HG03025 (cell line): ENCODE measurements at regions not wholly inside any gene's neighbourhood (a gene's known extent, or its start where the extent isn't known, plus 50 kb on each side); places are given as distances from the start of the nearest gene placed in this dataset.
"Not testable (repeated sequence)": the region's sequence is repeated elsewhere in the genome, so short reads cannot be mapped to it uniquely, and the experiment has no call there.

Experiments used
- ATAC-seq: cut with Tn5 transposase; IDR thresholded peaks from one replicate; pipeline ENCODE4 v1.9.1; 2021; ENCODE audit warnings: mild to moderate bottlenecking, moderate library complexity; ENCODE audit not compliant: unreplicated experiment, low FRiP score

DNA sequence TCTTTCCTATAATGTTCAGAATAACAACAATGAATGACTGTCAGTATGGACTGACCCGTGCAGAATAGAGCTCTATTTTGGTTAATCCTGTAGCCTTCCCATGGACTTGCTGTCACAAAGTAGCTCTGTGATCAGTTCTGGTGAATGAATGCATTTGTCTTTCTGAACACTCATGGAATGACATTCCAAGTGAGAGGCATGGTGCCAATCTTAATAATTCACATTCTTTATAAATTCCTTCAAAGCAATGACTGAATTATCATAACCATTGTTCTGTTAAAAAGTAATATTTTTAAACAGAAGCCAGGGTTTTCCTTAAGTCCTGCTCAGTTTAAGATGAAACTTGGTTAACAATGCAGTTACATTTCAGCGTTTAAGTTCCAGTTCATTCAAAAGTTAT is 360.5 kb downstream of the ICE1 start:
- ATAC-seq, result no peak

DNA sequence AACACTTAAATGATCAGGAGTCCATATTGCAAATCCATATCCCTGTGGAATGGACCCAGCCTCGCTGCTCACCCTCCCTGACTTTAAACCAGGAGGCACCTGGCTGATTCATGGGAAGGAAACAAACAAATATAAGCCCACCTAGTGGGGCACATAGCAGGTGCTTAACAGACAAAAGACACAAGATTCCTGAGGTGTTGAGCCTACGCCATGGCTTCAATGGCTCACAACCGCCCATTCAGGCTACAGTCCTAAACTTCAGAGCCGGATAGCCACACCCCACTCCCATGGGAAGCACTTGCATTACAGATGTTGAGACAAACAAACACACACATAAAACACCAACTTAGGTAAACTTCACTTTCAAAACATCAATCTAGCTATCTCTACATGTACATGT is 359.9 kb downstream of the ICE1 start:
- ATAC-seq, result no peak

DNA sequence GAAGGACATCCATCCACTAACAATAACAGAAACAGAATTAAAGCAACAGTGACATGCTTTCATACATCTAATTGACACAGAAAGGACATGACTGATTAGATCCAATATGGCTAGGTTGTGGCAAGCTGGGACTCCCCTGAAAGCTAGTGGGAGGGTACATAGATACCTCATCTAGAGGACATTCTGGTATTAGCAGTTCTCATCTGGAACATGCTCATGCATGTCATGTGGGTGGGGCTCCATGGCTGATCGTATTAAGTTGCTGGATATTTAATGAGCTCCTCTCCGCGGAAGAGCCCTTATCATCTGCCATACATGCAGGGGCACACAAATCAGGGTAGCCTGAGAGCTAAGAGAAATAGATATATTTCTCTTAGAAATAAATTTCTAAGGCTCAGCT is 358.9 kb downstream of the ICE1 start:
- ATAC-seq, result no peak

DNA sequence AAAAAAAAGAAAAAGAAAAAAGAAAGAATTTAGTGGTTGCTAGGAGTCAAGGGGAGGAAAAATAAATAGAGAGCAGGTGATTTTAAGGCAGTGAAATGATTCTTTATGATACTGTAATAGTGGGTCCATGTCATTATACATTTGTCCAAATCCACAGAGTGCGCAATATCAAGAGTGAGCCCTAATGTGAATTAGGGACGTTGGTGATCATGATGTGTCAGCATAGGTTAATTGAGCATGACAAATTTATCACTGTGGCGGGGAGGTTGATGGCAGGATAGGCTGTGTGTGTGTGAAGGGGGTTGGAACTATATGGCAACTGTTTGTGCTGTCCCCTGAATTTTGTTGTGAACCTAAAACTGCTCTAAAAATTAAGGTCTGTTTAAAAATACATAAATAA is 357.8 kb downstream of the ICE1 start:
- ATAC-seq, result no peak

DNA sequence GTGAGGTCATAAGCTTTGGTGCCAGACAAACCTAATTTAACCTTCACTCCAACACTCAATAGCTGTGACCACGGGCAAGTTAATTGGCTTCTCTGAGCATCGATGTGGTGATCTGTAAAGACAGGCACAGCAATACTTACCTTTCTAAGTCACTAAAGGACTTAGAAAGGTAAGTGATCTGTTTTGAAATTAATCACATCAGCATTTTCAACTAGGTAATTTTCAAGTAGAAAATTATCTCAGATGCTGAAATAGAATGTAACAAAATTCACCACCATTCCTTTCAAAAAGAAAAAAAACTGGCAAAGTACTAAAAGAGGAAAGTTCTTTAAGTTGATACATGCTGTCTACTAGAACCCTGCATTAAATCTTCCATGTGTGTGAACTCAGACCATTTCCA is 354.5 kb downstream of the ICE1 start:
- ATAC-seq, result no peak

DNA sequence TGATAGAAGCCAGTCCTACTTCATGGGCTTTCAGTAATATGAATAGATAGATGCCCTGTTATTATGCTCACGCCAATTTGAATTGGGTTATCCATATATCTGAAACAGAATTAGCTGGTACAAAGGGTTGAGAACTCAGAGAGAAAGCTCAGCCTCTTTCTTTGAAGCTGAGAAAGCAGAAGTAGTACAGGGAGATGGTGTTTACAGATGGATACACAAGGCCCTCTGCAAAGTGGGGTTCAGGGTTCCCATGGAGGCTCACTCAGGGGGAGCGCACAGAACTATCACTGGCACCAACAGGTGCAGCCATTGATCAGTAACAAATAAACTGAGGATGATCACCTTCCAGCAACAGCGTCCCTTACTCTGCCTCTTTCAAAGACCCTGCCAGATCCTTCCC is 349.7 kb downstream of the ICE1 start:
- ATAC-seq, result no peak

DNA sequence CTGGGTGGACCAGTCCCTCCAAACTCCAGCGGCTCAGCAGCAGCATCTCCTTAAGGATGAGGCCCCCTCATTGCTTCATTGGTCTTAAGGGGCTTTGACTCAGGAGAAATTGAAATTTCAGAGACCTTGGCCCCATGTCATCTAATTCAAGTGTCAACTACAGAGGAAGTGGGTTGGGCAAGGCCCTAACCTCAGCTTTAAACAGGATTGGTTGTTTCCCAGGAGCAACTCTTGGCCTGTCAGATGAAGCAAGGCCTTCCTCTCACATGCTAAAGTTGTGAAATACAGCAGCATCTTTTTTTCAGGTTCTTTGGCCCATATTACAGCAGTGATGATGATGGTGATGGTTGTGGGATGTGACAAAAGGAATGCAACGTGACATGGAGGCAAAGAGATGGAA is 348.3 kb downstream of the ICE1 start:
- ATAC-seq, result no peak

DNA sequence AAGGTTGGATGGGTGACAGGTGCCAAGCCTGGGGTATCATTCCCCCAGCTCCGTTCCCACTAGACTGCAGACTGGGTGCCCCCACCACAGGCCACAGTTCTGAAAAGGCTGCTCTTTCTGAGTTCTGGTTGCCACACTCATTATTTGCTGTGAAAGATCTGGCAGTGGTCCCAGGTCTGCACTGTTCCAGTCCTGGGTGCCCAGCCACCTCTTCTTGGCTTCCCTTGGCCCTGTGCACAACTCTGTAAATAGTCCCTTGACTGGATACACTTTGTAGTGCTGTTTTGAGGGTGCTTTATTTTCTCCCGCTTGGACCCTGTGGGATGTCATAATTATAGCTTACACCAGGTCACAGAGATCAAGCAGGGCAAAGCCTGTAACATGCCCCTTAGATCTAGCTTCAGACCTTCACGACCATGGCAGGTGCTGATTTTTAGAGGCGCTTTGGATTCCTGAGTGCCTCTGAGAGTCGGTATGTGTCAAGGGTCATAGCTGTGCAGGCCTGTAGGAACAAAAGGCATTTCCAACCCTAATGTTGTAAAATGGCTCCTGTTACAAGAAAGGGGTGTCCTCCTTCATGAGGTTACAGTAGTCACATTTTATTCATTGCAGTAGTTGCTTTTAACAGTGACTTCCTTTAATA is 344.9 kb downstream of the ICE1 start:
- no peak for ATAC-seq

DNA sequence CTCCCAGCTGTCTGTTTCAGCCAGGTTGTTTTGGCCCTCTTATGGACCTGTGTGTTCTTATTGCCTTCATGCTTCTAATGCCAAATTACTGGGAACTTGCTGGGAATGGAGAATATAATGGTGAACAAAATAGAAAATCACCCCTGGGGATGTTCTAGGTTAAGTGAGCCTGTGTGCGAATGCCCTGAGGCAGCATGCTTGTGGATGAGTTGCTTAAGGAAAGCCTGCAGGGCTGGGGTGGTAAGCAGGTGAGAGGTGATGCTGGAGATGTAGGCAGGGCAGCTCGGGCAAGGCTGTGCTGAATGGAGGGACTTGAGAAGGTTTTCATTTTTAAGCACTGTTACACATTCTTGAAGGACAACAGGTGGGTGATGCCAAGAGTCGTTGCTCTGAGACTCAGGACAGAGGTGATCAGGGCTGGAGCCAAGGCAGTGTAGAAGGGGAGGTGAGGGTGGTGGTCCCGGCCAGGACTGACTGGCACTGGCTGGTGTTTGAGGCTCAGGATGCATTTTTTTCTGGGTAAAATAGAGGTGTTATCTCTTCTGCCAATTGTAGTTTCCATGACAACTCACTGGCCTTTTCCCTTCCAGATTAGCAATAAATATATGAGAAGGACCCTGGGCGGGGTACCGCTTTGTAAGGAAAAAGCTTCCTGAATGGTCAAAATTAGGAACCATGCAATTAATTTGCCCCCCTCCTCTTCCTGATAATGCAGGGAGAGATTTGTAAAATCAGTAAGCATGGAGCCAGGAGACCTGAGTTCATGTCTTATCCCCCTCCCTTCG is 342.8 kb downstream of the ICE1 start:
- no peak for ATAC-seq

DNA sequence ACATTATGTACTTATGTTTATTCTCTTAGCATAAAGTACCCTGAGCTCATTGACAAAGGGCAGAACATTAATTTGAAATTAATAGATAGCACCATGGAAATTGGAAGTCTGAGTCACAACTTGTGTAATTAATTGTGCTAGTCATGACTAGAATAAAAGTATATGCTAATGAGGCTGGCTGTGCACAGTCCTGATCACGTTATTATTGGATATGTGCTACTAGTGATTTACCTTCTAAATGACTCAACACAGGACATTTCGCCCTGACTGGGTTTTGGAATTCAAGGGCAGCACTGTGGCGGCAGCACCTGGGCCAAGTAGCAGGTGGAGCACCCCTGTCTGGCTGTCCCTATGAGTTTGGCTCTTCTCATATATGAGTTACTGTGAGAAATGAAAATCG is 341.8 kb downstream of the ICE1 start:
- no peak for ATAC-seq

DNA sequence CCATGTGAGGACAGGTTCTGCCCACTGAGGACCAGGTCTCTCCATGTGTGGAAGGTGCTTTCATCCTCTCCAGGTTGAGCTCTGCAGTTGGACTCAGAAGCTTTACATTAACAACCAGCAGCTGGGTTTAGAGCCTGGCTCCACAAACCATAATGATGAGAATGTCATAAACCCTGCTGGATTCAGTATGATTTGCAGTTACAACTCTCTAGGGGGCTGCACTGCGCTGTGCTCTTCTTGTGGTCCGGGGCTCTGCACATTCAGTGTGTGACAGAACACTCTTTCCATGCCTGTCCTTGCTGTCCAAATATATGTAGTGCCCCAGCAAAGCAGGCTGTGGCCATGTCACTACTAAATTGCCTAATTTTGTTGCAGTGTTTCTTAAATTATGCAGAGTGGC is 334.3 kb downstream of the ICE1 start:
- ATAC-seq, result no peak

DNA sequence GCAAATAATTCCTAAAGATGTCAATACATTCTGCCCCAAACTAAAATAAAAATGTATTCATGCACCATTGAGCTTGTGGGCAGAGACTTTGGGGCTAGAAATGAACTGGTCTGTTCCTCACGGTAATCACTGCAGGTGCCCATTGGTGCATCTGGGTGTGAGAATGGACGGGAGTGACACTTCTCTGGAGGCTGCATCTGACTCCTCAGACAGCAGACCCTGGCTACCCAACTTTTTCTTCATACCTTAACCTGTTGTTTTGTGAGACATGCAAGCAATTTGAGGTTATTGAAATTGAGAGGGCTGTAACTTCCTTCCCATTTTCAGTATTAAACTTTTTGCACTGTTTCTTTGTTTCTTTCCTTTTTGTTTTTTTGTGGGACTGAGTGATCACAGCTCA is 333.4 kb downstream of the ICE1 start:
- peak; percentile 45 for ATAC-seq

DNA sequence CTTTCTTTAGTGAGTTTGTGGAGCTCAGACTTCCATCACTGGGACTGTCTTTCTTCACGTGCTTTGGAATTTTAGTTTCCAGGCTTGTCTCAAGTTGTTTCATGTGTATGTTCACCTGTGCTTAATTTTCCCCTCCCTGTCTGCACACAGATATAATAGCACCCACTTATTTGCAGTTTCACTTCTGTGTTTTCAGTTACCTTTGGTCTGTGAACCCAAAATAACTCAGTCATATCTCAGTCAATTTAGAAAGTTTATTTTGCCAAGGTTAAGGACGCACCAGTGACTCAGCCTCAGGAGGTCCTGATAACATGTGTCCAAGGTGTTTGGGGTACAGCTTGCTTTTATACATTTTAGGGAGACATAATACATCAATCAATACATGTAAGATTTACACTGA is 330.4 kb downstream of the ICE1 start:
- peak; percentile 55 for ATAC-seq

DNA sequence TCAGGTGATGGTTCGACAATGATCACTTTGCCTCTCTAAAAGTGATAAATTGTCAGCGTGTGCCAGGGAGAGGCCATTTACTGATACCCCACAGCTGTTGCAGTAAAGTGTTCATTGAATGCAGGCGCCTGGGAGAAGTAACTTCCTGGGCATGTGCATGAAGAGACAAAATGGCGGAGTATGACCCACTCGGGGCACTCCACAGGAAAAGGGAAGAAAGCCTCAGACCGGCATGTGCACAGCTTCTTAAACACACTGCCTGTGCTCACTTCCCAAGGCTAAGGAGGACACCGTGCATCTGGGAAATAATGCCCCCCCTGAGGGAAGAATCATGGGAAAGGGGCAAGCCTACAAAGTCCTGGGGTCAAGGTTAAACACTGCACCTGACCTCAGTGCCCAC is 329.5 kb downstream of the ICE1 start:
- ATAC-seq, result peak; percentile 24

DNA sequence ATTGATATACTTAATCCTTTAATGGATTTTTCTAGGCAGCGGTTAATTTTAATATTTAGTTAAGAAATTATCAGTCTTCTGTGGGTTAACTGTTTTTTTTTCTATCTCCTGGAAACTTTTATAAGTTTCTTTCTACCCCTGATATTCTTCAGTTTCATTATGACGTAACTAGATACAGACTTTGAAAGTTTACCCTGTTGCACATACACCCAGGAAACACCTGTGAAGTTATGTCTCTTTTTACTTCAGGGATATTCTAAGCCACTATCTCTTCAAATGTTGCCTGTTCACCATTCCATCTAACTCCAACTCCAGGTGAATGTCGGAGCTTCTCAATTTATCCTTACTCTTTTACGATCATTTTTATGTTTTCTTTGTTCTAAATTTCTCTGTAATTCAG is 329.0 kb downstream of the ICE1 start:
- peak; percentile 53 for ATAC-seq

DNA sequence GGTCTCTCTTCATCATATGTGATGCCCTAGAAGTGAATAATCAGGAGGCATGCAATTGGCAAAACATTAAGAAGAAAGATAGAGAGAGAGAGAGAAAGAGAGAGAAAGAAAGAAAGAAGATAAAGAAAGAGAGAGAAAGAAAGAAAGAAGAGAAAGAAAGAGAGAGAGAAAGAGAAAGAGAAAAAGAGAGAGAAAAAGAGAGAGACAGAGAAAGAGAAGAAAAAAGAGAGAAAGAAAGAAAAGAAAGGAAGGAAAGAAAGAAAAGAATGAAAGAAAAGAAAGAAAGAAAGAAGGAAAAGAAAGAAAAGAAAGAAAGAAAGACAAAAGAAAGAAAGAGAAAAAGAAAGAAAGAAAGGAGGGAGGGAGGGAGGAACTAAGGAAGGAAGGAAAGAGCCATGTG is 318.9 kb downstream of the ICE1 start:
- no peak for ATAC-seq

DNA sequence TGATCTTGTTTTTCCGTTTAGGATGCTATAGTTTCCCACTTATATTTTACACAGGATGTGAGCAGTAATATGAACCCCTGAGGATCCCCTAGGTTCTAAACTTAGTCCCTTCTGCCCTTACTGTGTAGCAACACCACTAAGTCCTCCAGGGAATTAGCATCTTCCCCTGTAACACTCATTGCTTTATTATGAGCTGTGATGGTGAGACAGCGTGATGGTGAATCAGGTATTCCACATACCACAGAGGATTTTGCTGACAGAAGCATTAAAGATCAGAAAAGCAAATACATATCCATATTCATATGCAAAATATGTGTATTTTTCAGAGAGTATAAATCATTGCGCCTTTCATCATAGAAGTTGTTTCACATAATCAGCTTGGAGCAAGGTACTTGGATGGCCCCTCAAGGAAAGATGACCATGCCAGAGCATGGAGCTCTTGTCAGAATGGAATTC is 317.0 kb downstream of the ICE1 start:
- ATAC-seq, result no peak

DNA sequence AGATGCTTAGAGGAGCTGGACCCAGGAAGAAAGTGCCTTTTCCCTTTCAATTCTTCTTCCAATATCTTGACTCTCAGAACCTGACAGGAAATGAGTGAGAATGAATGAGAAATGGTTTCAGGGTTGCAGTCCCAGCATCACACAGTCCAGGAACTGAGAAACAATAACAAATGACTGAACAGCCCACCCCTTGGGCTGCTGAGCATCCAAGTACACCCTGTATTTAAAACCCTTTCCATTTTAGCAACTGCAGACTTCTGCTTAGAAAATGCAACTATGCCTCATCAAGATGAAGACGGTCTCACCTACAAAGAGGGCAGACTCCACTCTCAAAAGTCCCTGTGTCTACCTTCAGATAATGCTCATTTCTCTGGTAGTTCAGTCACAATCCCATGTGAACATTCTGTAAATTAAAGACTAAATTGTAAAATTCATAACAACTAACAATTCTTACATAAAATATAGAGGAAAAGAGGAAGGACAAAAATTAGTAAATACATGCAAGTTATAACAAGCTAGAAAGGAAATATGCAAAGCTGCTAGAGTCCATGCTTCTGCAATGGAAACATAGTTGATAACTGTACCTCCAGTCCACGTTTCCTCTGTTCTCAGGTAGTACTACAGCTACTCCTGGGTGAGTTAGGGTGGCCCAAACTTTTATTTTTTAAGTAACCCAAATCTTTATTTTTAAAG is 316.5 kb downstream of the ICE1 start:
- ATAC-seq, result peak; percentile 86

DNA sequence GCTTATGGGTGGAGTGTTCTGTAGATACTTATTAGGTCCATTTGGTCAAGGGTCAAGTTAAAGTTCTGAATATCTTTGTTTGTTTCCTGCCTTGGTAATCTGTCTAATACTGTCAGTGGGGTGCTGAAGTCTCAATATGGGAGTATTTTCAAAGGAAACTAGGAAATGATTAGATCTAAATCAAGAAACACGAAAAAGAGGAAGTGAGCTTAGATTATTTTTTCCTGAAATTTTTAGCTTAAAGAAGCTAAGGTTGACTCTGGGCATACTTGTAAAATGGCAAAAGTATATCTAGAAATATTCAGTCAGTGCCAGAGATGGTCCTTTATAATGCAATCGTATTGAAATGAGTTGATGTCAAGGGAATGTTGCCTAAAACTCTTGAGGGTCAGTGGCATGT is 313.5 kb downstream of the ICE1 start:
- no peak for ATAC-seq

DNA sequence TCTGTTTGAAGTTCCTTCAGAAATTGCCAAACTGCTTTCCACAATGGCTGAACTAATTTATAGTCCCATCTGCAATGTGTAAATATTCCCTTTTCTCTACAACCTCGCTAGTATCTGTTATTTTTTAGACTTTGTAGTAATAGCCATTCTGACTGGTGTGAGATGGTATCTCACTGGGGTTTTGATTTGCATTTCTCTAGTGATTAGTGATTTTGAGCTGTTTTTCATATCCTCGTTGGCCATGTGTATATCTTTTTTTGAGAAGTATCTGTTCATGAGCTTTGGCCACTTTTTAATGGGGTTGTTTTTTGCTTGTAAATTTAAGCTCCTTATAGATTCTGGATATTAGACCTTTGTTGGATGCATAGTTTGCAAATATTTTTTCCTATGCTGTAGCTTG is 310.6 kb downstream of the ICE1 start:
- not testable (repeated sequence) for ATAC-seq

DNA sequence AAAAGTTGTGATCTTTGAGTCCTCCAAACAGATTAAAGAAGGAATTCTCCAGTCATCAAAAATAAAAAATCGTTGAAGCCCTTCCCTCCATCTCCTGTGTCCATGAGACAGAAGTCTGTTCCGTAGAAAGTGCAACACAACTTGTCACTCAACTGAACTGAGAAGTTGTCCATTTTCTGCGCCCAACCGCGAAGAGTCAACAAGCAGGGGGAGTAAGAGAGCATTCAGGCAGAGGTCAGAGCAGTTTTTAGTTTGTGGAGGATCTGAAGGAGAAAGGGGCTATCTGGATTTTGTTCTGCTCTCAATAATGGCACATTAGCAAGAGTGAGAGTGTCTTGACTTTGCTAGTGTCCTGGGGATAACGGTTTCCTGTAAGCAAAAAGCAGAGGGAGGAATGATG is 303.9 kb downstream of the ICE1 start:
- no peak for ATAC-seq

DNA sequence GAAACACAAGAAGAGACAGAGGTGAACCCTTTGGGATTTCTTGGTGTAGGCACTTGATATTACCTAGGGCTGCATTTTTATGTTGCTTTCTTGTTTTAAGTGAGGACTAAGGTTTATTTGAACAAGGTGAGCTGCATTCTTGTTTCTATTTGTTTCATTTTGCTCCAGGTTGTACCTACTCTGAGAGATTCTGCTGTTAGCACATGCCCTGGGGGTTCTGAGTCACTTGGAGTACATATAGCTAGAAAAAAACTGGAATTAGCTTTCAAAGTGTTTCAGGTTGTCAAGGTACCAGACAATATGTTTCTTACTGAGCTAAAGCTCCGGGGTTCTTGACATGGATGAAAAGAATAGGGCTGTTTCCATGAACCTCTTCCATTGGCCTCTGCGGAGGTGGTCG is 299.4 kb downstream of the ICE1 start:
- no peak for ATAC-seq
